GM18502 (cell line): ENCODE measurements at regions not wholly inside any gene's neighbourhood (a gene's known extent, or its start where the extent isn't known, plus 50 kb on each side); places are given as distances from the start of the nearest gene placed in this dataset.
A peak's percentile ranks its signal among the peaks of the same experiment; 100 is the strongest.
"Not testable (repeated sequence)": the region's sequence is repeated elsewhere in the genome, so short reads cannot be mapped to it uniquely, and the experiment has no call there.

Experiments used
- ATAC-seq: cut with Tn5 transposase; IDR thresholded peaks from one replicate; pipeline ENCODE4 v1.9.1; 2021; ENCODE audit warnings: mild to moderate bottlenecking; ENCODE audit not compliant: unreplicated experiment, poor library complexity

DNA sequence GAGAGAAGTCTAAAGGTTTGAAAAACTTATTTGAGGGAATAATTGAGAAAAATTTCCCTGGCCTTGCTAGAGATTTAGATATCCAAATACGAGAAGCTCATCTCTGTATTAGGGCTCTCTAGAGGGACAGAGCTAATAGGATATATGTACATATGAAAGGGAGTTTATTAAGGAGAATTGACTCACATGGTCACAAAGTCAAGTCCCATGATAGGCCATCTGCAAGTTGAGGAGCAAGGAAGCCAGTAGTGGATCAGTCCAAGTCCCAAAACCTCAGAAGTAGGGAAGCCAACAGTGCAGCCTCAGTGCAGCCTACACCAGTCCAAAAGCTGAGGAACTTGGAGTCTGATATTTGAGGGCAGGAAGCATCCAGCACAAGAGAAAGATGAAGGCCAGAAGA lies 126.7 kb downstream of the PJA2 start:
- not testable (repeated sequence) for ATAC-seq

DNA sequence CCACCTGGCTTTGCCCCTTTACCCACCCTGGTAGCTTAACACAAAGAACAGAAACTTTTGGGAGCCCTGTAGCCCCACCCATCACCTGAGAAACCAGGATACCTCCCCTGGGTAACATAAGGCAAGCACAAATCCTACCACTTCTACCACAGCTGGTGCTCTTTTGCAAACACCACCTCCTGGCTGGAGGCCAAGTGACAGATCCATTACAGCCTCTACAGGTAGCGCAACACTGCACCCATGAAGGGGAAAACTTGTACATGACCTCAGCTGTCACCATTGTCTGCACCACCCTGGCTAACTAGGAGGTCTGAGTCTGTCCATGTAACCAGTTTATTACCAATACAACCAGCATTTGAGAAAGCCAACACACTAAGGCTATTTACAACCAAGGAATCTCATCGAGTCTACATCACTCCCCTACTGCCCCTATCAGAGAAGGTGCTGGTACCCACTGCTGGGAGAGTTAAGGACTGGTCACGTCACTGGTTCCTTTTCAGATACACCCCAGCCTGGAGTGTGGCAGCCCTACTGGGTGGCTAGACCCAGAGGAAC lies 128.6 kb downstream of the PJA2 start:
- no peak for ATAC-seq

DNA sequence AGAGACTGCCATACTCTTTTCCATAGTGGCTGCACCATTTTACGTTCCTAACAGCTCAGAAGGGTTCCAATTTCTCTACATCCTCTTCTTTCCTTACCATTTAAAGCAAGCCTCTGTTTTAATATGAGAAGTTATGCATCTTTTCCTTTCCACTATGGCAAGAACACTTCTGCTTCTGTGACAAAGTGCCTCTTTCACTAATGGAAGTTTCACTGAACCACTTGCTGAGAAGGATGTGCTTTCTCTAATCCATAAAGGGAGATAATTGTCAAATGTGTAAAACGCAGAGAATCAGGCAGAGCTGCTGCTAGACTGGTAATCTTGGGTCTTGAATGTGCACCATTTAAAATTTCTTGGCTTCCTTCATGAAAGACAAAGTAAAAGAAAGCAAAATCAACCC lies 131.6 kb downstream of the PJA2 start:
- ATAC-seq: no peak

DNA sequence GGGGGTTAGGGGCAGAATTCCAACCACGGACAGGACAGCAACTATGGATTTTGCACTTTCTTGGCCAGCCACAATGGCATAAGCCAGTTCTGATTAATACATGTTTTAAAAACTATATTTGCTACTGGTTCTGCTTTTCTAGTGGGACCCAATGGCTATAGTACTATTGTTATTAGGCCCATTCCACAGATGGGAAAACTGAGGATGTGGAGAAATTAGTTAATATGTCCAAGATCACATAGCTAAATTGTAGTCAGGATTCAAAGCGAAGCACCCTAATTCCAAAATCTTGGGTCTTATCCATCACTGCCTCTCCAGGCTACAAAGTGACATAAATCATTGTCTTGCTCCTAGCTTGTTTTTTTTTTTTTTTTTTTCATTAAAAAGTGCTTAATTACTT lies 133.9 kb downstream of the PJA2 start:
- ATAC-seq: no peak

DNA sequence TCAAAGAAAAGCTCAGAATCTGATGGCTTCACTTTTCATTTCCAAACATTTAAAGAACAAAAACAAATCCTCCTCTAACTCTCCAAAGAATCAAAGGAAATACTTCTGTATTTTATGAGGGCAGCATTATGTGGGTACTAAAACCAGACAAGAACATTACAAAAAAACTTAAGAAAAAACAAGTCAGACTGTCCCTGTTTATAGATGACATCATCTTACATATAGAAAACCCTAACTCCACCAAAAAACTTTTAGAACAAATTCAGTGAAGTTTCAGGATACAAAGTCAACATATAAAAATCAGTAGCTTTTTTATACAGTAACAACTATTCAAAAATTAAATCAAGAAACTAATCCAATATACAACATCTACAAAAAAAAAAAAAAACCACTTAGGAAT lies 136.2 kb downstream of the PJA2 start:
- no peak for ATAC-seq

DNA sequence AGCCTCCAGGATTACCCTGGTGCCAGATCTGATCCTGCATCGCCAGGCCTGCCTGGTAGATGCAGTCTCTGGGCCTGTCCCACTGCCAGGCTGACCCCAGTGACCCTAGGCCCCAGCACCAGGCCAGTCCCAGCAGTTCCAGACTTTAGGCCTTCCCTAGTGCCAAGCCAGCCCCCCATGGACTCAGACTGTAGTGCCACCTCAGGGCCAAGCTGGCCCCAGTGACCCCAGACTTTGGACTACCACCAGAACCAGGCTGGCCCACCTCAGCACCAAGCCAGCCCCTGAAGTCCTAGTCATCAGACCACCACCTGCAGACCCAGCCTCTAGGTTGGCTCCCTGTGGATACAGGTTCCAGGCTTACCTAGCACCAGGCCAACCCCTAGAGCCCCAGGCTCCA lies 142.5 kb downstream of the PJA2 start:
- no peak for ATAC-seq

DNA sequence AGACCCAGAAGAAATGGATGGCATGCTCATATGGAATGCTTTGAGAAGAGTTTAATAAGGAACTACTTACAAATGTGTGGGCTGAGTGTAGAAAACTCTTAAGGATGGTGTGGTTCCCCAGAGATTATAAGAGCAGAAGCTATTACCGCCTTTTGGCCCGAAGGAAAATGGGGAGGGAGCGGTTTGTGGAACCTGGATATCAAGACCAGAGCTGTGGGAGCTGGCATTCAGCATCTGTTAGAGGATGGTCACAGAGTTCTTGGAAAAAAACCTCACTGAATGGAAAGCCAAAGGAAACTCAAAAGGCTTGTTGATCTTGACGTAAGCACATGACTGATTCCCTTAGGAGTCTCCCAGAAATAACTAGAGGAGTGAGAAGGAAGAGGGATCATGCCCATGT lies 151.0 kb downstream of the PJA2 start:
- no peak for ATAC-seq

DNA sequence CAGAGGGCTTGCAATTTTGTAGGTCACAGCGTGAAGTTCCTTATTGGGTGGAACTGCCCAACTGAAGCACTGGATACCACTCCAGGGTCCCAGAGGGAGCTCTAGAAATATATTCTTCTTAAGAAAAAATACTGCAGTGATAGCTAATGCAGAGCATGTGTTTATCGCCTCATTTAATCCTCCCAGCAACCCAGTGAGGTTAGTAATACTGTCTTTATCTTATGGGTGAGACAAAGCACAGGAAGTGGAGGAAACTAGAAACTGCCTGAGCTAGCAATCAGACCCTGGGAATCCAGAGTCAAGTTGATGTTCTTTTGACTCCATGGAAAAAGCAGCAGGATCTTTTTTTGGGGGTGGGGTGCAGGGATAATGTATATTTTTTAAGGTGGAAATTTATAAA lies 153.3 kb downstream of the PJA2 start:
- no peak for ATAC-seq

DNA sequence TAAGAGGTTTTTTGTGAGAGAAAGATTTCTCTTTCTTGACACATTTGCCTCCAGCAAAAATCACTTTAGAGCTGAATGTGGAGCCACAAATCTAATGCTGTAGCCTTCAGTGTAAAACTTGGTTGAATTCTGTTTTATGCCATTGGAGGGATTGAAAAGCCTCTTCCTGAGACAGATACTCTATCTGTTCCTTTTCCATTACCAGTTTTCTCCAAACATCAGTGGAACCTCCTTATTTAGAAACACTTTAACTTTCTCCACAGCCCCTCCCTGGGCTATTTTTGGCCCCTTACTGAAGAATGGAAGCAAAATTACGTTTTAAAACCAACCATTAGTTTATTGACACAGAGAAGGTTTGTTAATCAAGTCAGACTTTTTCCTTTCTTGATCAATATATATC lies 155.3 kb downstream of the PJA2 start:
- no peak for ATAC-seq

DNA sequence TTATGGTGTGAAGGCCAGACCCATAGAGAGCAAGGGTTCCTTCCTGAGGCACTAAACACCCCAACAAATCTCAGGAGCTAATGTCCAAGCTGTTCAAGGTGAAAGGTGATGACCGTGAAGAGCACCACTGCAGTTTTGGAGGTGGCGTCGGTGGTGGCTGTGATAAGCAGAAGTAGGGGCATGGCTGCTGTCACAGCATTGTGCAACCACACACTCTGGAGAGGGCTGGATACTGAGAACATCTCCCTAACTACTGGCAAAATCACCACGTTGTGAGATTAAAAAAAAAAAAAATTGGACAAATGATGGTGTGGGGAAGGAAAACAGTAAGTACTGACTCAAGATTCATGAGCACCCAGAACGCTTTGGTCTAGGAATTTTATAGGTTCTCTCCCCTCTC lies 156.5 kb downstream of the PJA2 start:
- no peak for ATAC-seq

DNA sequence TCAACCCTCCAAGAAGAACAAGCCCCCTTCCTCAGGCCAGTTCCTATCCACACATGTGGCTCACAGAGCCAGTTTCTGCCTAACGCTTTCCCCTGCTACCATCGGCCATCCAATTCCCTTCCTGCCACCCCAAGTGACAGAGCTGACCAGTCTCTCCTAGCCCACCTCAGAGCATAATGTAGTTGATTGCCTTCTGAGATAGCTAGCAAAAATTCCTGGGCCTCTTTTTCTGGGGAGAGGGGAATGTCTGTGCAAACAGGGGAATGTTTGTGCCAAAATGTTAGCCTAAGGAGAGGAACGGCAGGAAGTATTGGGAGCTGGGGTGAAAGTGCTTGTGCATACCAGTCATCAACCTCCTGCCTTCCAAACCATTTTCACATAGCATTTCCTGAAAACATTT lies 157.0 kb downstream of the PJA2 start:
- no peak for ATAC-seq

DNA sequence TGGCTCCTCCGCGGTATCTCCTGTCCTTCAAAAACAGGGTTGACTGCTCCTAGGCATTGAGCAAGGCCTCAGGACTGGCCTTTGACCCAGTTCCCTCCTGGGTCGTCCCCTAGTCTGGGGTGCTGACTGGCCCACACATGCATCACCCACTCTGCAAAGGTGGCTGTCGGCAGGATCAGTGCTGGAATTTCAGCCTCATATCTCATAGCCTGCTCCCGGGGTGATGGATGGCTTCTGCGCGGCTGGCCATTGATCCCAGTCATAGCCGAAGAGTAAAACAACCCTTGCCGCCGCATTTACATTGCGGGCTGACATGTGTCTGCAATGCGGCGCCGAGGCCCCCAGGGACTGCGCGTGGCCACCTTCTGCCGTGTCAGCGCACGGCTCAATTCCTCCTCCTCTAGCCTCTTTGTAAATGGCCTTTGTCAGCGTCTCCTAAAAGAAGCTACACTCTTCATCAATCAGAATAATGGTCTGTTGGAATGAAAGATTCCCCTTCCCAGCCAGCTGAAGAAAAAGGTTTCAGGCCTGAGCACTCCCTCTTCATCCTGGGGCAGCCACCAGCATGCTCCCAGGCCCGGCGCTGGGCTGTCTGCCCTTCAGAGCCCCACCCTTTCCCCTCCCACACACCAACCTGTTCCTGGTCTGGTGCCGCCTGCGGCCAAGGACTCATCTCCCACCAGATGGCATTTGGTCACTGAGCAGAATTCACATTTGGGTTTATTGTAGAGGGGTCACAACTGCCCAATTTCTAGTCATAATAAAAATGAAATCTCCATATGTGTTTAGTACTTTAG lies 159.0 kb downstream of the PJA2 start:
- no peak for ATAC-seq

DNA sequence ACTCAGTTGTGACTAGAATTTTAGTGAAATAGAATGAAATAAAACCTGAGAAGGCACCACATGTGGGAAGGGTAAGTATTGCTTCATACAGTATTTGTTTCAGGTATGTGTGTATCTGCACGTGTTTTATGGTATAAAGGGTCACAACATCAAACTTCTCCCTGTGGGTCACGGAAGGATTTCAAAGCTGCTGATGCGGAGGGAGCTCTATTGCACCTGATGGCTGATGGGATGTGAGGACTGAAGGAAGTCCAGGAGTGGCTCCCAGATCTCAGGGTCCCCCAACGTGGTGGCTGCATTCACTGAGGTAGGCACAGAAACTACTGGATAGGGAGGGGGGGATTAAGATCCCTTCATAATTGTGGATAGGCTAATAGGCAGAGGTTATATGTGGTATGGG lies 159.7 kb downstream of the PJA2 start:
- no peak for ATAC-seq

DNA sequence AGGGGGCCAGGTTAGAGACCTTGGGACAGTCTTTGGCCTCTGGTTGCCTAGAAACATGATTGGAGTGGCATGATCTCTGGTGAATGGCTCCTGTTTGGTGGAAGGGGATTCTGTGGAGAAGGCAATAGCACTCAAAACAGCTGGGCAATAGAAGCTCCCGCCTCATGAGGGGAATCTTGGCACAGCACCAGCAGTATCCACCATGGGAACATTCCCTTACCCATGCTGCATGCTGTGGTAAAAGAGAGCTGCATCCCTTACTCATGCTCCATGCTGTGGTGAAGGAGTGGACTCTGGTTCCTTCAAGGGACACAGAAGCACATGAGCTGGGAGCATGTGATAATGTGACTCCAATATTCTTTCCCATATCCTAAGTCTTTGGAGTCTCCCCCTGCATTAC lies 160.6 kb downstream of the PJA2 start:
- ATAC-seq: no peak

DNA sequence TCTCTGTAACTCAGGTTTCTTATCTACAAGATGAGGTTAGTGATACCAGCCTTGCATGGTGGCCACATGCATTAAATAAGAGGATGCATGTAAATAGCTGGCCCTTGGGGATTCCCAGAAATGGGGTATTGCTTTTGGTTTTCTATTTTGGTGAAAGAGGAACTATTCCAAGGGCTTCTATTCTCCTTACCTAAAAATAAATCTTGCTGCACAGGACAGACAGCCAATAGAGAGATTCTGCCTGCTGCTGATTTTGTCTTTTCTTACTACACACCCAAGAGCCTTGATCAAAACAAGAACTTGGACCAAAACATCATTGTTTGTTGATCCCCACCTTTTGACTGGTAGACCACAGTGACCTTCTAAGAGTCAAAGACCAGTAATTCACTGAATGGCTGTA lies 161.8 kb downstream of the PJA2 start:
- peak; percentile 96 for ATAC-seq

DNA sequence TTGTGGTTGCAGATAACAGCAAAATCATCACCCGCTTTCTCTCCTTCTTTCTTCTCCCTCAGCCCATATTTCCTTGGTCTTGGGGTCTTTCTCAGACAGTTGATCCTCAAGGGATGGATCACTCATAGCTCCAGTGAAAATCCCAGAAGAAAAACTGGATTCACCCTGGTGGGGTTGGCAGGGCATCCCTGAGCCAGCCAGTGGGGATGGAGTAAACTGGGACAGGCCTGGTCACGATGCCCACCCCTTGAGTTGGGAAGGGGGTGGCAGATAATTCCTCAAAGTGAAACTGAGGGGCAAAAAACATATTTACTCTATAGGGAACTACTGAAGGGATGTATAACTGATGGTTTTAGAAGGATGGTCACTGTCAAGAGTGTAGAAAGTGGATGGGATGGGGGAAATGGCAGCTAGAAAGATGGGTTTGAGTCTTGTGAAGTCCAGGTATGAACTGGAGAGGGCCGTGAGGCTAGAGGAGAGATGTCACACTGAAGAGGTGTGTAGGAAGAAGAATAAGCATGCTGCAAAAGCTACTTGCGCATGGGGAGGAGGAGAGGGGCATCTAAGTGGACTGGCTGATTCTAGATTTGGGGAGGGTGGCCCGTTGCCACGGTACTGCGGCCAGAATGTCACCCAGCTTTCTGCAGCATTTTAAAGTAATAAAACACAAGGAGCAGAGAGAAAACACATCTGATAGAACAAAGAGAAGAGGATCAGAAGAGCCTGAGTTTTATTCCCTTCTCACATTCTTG lies 162.8 kb downstream of the PJA2 start:
- ATAC-seq: no peak
